Coronary artery (tissue), 2 donors: ENCODE measurements at regions not wholly inside any gene's neighbourhood (a gene's known extent, or its start where the extent isn't known, plus 50 kb on each side); places are given as distances from the start of the nearest gene placed in this dataset.

Experiments used
- DNase-seq: peaks from one replicate; pipeline ENCODE4 v3.0.0-alpha.2; 2017; ENCODE audit warnings: low spot score
- H3K27ac ChIP-seq, 2 donors: fragments of 200-600 bp; sonication (generic); one replicate each; pipeline ENCODE4 v1.5.1; 2016 to 2019
- H3K4me3 ChIP-seq: fragments of 200-600 bp; sonication (generic); 2 replicates; pipeline ENCODE4 v1.5.1; 2016; ENCODE audit warnings: mild to moderate bottlenecking, moderate library complexity
- TF ChIP-seq, protein P1 (sequence below): fragments of 200-600 bp; sonication (generic); IDR thresholded peaks from one replicate; pipeline ENCODE4 v1.5.1; 2019; ENCODE audit warnings: antibody characterized with exemption

DNA sequence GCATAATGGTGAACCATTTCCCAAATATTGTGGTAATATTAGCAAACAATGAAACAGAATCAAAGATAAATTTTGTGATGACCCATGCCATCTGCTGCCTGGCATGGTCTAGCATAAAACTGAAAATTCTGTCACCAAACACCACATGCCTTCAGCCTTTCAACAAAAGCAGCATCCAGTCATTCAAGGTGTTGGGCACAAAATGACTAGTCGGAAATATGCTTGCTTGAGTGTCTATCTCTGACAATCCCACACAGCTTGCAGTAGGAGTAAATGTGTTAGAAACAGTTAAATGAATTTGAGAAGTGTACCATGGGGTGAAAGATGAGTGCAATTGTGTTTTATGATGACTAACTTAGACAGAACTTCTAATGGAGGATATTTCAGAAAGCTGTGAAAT, 61.7 kb upstream of the CDIN1 start:
- Histone ChIP-seq H3K27ac (no peak overlapping the region), H3K4me3 (no peak overlapping the region)
- no peak for DNase-seq
- TF ChIP-seq, protein P1, sequence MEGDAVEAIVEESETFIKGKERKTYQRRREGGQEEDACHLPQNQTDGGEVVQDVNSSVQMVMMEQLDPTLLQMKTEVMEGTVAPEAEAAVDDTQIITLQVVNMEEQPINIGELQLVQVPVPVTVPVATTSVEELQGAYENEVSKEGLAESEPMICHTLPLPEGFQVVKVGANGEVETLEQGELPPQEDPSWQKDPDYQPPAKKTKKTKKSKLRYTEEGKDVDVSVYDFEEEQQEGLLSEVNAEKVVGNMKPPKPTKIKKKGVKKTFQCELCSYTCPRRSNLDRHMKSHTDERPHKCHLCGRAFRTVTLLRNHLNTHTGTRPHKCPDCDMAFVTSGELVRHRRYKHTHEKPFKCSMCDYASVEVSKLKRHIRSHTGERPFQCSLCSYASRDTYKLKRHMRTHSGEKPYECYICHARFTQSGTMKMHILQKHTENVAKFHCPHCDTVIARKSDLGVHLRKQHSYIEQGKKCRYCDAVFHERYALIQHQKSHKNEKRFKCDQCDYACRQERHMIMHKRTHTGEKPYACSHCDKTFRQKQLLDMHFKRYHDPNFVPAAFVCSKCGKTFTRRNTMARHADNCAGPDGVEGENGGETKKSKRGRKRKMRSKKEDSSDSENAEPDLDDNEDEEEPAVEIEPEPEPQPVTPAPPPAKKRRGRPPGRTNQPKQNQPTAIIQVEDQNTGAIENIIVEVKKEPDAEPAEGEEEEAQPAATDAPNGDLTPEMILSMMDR, result no peak

DNA sequence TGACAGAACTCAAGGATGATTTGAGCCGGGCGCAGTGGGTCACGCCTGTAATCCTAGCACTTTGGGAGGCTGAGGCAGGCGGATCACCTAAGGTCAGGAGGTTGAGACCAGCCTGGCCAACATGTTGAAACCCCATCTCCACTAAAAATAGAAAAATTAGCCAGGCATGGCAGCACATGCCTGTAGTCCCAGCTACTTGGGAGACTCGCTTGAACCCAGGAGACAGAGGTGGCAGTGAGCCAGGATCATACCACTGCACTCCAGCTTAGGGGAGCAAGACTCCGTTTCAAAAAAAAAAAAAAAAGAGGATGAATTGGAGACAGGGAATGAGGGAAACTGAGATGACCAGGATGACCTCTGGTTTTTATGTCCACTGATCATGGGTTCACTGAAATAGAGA, 60.4 kb upstream of the CDIN1 start:
- no peak for DNase-seq
- Histone ChIP-seq H3K27ac (no peak overlapping the region), H3K4me3 (no peak overlapping the region)
- TF ChIP-seq, protein P1, result no peak

DNA sequence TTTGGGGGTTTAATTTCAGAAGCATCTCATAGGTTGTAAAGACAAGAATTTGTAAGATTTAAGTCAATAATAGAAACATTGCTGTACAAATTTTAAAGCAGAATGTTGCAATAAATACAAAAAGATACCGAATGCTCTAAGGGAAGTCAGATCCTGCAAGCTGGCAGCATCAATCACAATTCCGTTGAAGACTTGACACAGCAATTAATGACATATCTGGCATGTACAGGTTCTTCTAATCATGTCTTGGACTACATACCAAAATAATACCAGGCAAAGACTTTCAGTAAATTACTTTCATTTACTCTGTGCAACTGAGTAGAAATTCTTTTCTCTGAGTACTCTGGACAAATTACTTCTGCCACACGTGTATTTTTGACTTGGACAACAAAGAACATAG, 54.0 kb upstream of the CDIN1 start:
- TF ChIP-seq, protein P1, result no peak
- Histone ChIP-seq H3K4me3 (no peak overlapping the region), H3K27ac (no peak overlapping the region)
- DNase-seq, result no peak

DNA sequence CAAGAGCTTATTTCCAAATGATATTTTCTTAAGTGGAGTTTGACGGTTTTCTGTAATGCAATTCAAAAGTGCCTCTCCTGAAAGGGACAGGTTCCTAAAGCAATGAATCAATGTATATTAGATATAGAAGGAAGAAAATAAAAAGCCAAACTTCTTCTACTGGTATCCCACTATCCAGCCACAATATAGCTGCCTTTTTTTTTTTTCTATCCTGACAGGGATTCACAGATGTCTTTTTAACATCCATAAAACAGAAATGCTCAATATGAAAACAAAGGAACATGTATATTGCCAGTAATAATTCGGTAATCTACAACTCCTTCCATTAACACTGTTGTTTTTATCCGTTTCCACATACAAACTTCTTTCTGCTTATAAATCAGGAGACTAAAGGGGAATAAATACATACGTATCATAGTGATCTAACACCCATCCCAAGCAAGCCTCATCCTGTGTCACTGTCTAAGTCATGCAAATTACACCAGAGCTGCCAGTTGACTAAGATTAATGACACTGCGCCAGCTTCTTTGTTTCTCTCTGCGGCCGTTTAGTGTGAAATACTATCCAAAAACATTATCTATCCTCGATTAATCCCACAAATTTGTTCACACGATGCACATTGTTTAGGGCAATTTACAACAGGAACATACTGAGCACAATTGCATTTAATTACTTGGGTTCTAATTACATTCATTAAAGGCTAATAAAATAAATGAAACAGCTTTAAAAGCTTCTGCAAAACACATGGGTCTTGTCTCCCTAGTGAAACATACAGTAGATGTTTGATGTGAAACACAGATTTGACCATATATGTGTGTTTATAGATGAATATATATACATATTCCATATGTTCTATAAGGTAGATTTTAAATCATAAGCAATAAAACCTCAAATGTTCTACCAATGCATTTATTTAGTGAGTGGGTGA, 51.9 kb upstream of the CDIN1 start:
- H3K27ac ChIP-seq, result no peak overlapping the region
- TF ChIP-seq, protein P1, result no peak
- H3K4me3 ChIP-seq, result no peak overlapping the region
- DNase-seq, result no peak

DNA sequence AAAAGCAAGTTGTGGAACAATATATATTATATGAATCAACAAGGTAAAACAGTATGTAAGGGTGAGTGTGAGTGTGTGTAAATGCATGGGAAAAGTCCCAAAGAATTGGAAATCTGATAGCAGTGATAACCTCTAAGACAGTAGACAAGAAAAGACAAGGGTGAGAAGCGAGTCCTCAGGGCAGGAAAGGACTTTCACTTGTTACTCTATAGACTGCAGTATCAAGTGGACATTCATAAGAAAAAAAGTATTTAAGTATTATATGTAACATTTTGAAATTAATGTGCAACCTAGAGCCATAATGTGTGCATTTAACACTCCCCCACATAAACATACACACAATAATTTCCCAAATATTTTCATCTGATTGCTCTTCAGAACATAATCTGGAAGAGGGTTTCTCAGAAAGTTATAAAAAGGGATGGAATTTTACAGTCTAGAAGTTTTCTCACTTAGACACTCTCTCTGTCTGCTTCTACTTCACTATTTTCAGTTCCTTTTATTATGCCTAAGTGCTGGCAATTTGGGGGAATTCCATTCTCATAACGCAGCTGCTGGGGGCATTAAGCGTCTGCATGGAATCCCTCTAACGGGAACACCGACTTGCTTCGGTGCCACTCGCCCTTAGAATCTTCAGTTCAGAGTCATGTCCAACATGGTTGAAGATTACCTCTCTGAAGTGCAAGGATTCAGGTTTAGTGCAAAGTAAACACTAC, 50.0 kb upstream of the CDIN1 start:
- Histone ChIP-seq H3K4me3 (no peak overlapping the region), H3K27ac (no peak overlapping the region)
- TF ChIP-seq, protein P1, result no peak
- no peak for DNase-seq
